Amniotic stem cell (primary cell): ENCODE measurements at regions not wholly inside any gene's neighbourhood (a gene's known extent, or its start where the extent isn't known, plus 50 kb on each side); places are given as distances from the start of the nearest gene placed in this dataset.
"Not testable (repeated sequence)": the region's sequence is repeated elsewhere in the genome, so short reads cannot be mapped to it uniquely, and the experiment has no call there.

ENCODE experiments used
- DNase-seq: peaks from one replicate; lab custom pipeline; 2025; lab: John Stamatoyannopoulos, UW

- DNase-seq, result peak; percentile 64
Measured at GRCh38 chr12:68479261-68479895, 131.3 kb upstream of the RAP1B start.

- DNase-seq, result peak; percentile 36
Measured at GRCh38 chr12:68479896-68480291, 130.8 kb upstream of the RAP1B start.

- DNase-seq, result no peak
Measured at GRCh38 chr12:68480526-68480925, 130.2 kb upstream of the RAP1B start.

GRCh38 chr12:68481181-68481941, 129.3 kb upstream of the RAP1B start:
- no peak for DNase-seq

GRCh38 chr12:68482014-68482413, 128.7 kb upstream of the RAP1B start:
- DNase-seq, result no peak

- DNase-seq, result no peak
Measured at GRCh38 chr12:68482660-68483059, 128.0 kb upstream of the RAP1B start.

GRCh38 chr12:68483592-68484383, 126.9 kb upstream of the RAP1B start:
- no peak for DNase-seq

- DNase-seq, result not testable (repeated sequence)
Measured at GRCh38 chr12:68484578-68484977, 126.1 kb upstream of the RAP1B start.

- DNase-seq, result not testable (repeated sequence)
Measured at GRCh38 chr12:68486449-68486848, 124.2 kb upstream of the RAP1B start.

GRCh38 chr12:68487721-68488309, 122.9 kb upstream of the RAP1B start:
- no peak for DNase-seq

GRCh38 chr12:68489273-68489672, 121.4 kb upstream of the RAP1B start:
- no peak for DNase-seq

GRCh38 chr12:68490476-68490875, 120.2 kb upstream of the RAP1B start:
- no peak for DNase-seq

GRCh38 chr12:68491204-68491960, 119.3 kb upstream of the RAP1B start:
- no peak for DNase-seq

- DNase-seq, result no peak
Measured at GRCh38 chr12:68495336-68496070, 115.2 kb upstream of the RAP1B start.

- no peak for DNase-seq
Measured at GRCh38 chr12:68497107-68497506, 113.6 kb upstream of the RAP1B start.

- no peak for DNase-seq
Measured at GRCh38 chr12:68497702-68498101, 113.0 kb upstream of the RAP1B start.

- no peak for DNase-seq
Measured at GRCh38 chr12:68498736-68499135, 112.0 kb upstream of the RAP1B start.

GRCh38 chr12:68499616-68500015, 111.1 kb upstream of the RAP1B start:
- DNase-seq, result no peak

- DNase-seq, result no peak
Measured at GRCh38 chr12:68501226-68501625, 109.5 kb upstream of the RAP1B start.

GRCh38 chr12:68505970-68506369, 104.7 kb upstream of the RAP1B start:
- no peak for DNase-seq

GRCh38 chr12:68506619-68507018, 104.1 kb upstream of the RAP1B start:
- no peak for DNase-seq
